ENCODE measurements at regions not wholly inside any gene's neighbourhood (a gene's known extent, or its start where the extent isn't known, plus 50 kb on each side); places are given as distances from the start of the nearest gene placed in this dataset.

DNA sequence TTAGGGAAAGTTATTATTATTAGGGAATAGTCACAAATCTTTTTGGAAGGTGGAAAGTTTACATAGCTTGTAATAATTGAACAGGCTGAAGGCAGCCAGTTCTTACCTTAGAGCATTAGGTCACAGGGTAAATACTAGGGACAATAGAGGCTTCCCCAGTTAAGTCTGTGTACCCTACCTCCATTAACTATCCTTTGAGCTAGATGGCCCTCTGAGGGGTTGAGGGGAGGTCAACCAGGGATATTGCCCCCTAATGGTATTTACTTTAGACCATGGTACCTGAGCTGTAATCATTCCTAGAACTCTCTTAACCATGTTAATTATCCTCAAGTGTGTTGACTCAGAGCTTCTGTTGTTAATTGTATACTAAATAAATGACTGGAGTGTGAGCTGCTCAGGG, 120.5 kb upstream of the SCN7A start:
- Histone ChIP-seq H3K36me3 (replicated peaks in 1 of 2; ENCODE audit: control insufficient read depth in 1 of 2, insufficient read depth in 2 of 2, low read length in 2 of 2) (no peaks in the 10 kb centered on the region), H3K27ac (ENCODE audit: low read depth in 1 of 2, low read length in 2 of 2) (no peak overlapping the region), H2AFZ (ENCODE audit: insufficient read depth, low read depth, low read length, poor library complexity, severe bottlenecking) (no peak overlapping the region), H3K9me3 (replicated peaks in 1 of 2; ENCODE audit: control insufficient read depth in 1 of 2, insufficient read depth in 1 of 2, low read length in 2 of 2) (peaks cover 0 to 3% of the 10 kb centered on the region in 2 donors), H3K4me3 (replicated peaks in 1 of 3; ENCODE audit: low read depth in 2 of 3, low read length in 3 of 3) (no peak overlapping the region), H4K20me1 (ENCODE audit: insufficient read depth, low read length) (no peaks in the 10 kb centered on the region), H3K9ac (ENCODE audit: insufficient read depth, low read length, poor library complexity, severe bottlenecking) (no peak overlapping the region), H3K4me1 (ENCODE audit: control insufficient read depth in 1 of 2, insufficient read depth in 2 of 2, low read length in 2 of 2) (peaks cover 0 to 5% of the 10 kb centered on the region in 2 donors), H3K4me2 (replicated peaks; ENCODE audit: extremely low read depth, low read length, poor library complexity, severe bottlenecking) (no peak overlapping the region), H3K27me3 (ENCODE audit: control insufficient read depth in 2 of 2, insufficient read depth in 2 of 2, low read length in 2 of 2) (no peaks in the 10 kb centered on the region), H3K79me2 (ENCODE audit: insufficient read depth, low read length) (no peaks in the 10 kb centered on the region)
- peaks cover 2 to 10% (median 2%) of the 10 kb centered on the region in 3 donors for H3K27me3 Mint-ChIP-seq (ENCODE audit: low read depth in 3 of 3)
- TF ChIP-seq, protein P1, sequence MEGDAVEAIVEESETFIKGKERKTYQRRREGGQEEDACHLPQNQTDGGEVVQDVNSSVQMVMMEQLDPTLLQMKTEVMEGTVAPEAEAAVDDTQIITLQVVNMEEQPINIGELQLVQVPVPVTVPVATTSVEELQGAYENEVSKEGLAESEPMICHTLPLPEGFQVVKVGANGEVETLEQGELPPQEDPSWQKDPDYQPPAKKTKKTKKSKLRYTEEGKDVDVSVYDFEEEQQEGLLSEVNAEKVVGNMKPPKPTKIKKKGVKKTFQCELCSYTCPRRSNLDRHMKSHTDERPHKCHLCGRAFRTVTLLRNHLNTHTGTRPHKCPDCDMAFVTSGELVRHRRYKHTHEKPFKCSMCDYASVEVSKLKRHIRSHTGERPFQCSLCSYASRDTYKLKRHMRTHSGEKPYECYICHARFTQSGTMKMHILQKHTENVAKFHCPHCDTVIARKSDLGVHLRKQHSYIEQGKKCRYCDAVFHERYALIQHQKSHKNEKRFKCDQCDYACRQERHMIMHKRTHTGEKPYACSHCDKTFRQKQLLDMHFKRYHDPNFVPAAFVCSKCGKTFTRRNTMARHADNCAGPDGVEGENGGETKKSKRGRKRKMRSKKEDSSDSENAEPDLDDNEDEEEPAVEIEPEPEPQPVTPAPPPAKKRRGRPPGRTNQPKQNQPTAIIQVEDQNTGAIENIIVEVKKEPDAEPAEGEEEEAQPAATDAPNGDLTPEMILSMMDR (IDR thresholded peaks at IDR 0.05), result no peak
- intact Hi-C loops (cut with micrococcal nuclease), result no loop called here
- peaks cover 20% of the 10 kb centered on the region for H3K4me1 Mint-ChIP-seq
- H3K4me3 Mint-ChIP-seq, result no peak overlapping the region
- no peak overlapping the region for H3K27ac Mint-ChIP-seq
- no peak for DNase-seq
- H3K9me3 Mint-ChIP-seq, result peaks cover 2 to 11% (median 6%) of the 10 kb centered on the region in 7 donors
- H3K36me3 Mint-ChIP-seq, result no peaks in the 10 kb centered on the region

DNA sequence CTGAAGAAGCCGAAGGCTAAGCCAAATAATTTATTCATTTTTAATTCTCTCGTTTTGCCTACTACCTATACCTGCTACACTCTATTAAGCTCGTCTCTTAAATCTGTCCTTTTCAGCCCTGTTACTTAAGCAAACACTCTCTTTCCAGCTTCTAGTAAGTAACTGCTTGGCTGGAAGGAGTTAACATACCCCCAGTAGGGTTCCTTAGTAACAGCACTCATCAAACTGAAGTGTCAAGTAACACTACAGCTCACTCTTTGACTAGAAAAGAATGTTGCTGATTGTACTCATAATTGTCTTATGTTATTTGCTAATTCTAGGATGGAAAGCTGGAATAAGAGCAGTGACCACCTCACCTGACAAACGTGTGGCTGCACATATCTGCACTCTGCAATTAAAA, 120.0 kb upstream of the SCN7A start:
- H3K4me1 Mint-ChIP-seq, result peaks cover 21% of the 10 kb centered on the region
- no peaks in the 10 kb centered on the region for H3K36me3 Mint-ChIP-seq
- no peak overlapping the region for H3K27ac ChIP-seq (ENCODE audit: low read depth in 1 of 2, low read length in 2 of 2)
- intact Hi-C loops (cut with micrococcal nuclease), result no loop called here
- peaks cover 2 to 11% (median 5%) of the 10 kb centered on the region in 7 donors for H3K9me3 Mint-ChIP-seq
- no peak overlapping the region for H2AFZ ChIP-seq (ENCODE audit: insufficient read depth, low read depth, low read length, poor library complexity, severe bottlenecking)
- H3K36me3 ChIP-seq (replicated peaks in 1 of 2; ENCODE audit: control insufficient read depth in 1 of 2, insufficient read depth in 2 of 2, low read length in 2 of 2), result no peaks in the 10 kb centered on the region
- H4K20me1 ChIP-seq (ENCODE audit: insufficient read depth, low read length), result no peaks in the 10 kb centered on the region
- no peaks in the 10 kb centered on the region for H3K79me2 ChIP-seq (ENCODE audit: insufficient read depth, low read length)
- H3K4me1 ChIP-seq (ENCODE audit: control insufficient read depth in 1 of 2, insufficient read depth in 2 of 2, low read length in 2 of 2), result peaks cover 0 to 5% of the 10 kb centered on the region in 2 donors
- H3K9me3 ChIP-seq (replicated peaks in 1 of 2; ENCODE audit: control insufficient read depth in 1 of 2, insufficient read depth in 1 of 2, low read length in 2 of 2), result peaks cover 0 to 3% of the 10 kb centered on the region in 2 donors
- H3K27me3 ChIP-seq (ENCODE audit: control insufficient read depth in 2 of 2, insufficient read depth in 2 of 2, low read length in 2 of 2), result no peaks in the 10 kb centered on the region
- H3K27ac Mint-ChIP-seq, result no peak overlapping the region
- H3K4me2 ChIP-seq (replicated peaks; ENCODE audit: extremely low read depth, low read length, poor library complexity, severe bottlenecking), result no peak overlapping the region
- peaks cover 2 to 10% (median 2%) of the 10 kb centered on the region in 3 donors for H3K27me3 Mint-ChIP-seq (ENCODE audit: low read depth in 3 of 3)
- H3K4me3 Mint-ChIP-seq, result no peak overlapping the region
- TF ChIP-seq, protein P1 (IDR thresholded peaks at IDR 0.05), result no peak
- H3K4me3 ChIP-seq (replicated peaks in 1 of 3; ENCODE audit: low read depth in 2 of 3, low read length in 3 of 3), result no peak overlapping the region
- no peak for DNase-seq
- no peak overlapping the region for H3K9ac ChIP-seq (ENCODE audit: insufficient read depth, low read length, poor library complexity, severe bottlenecking)
- WGBS (ENCODE audit: insufficient coverage), result 95% methylated on average over 3 of the region's 4 CpGs
